ENCODE measurements at regions not wholly inside any gene's neighbourhood (a gene's known extent, or its start where the extent isn't known, plus 50 kb on each side); places are given as distances from the start of the nearest gene placed in this dataset.

GRCh38 chr13:107124730-107125129 is 556.8 kb upstream of the ARGLU1 start:
- H3K27ac ChIP-seq, result no peak overlapping the region
- WGBS (ENCODE audit: low lambda C conversion rate, missing lambda C conversion rate), result 46% methylated on average over 5 of the region's 5 CpGs

GRCh38 chr13:107124129-107124718 is 556.3 kb upstream of the ARGLU1 start:
- no peaks in the 10 kb centered on the region for H3K36me3 ChIP-seq (replicated peaks; ENCODE audit: insufficient read depth, low read depth)

More at GRCh38 chr13:107124730-107125129, 556.8 kb upstream of the ARGLU1 start:
- Histone ChIP-seq H3K9me3 (ENCODE audit: low read depth) (no peaks in the 10 kb centered on the region), H3K79me2 (no peaks in the 10 kb centered on the region), H3K9me2 (replicated peaks; ENCODE audit: insufficient read depth) (no peaks in the 10 kb centered on the region), H3K4me1 (ENCODE audit: insufficient read depth) (peaks cover 18% of the 10 kb centered on the region), H3K4me2 (no peak overlapping the region), H4K20me1 (ENCODE audit: insufficient read depth, poor library complexity, severe bottlenecking) (no peaks in the 10 kb centered on the region), H3K27me3 (no peaks in the 10 kb centered on the region), H2AFZ (no peak overlapping the region), H3K36me3 (replicated peaks; ENCODE audit: insufficient read depth, low read depth) (no peaks in the 10 kb centered on the region), H3K4me3 (no peak overlapping the region)
- DNase-seq (ENCODE audit: low spot score), result no peak
- TF ChIP-seq EZH2phosphoT487 (IDR thresholded peaks at IDR 0.05; ENCODE audit: low read depth, severe bottlenecking, unreplicated experiment) (no peak), EZH2 (IDR thresholded peaks at IDR 0.05; ENCODE audit: borderline replicate concordance) (no peak), CTCF (IDR thresholded peaks at IDR 0.05; ENCODE audit: poor library complexity) (no peak)

GRCh38 chr13:107121793-107122192 is 553.9 kb upstream of the ARGLU1 start:
- no peak for TF ChIP-seq EZH2phosphoT487 (IDR thresholded peaks at IDR 0.05; ENCODE audit: low read depth, severe bottlenecking, unreplicated experiment)
- TF ChIP-seq CTCF (IDR thresholded peaks at IDR 0.05; ENCODE audit: poor library complexity), result no peak
- no peak for TF ChIP-seq EZH2 (IDR thresholded peaks at IDR 0.05; ENCODE audit: borderline replicate concordance)
- no peak for DNase-seq (ENCODE audit: low spot score)
- Histone ChIP-seq H3K27ac (peak overlapping the region; percentile 40), H3K9me3 (ENCODE audit: low read depth) (no peaks in the 10 kb centered on the region), H3K79me2 (no peaks in the 10 kb centered on the region), H3K36me3 (replicated peaks; ENCODE audit: insufficient read depth, low read depth) (no peaks in the 10 kb centered on the region), H3K4me3 (no peak overlapping the region), H2AFZ (no peak overlapping the region), H4K20me1 (ENCODE audit: insufficient read depth, poor library complexity, severe bottlenecking) (no peaks in the 10 kb centered on the region), H3K9me2 (replicated peaks; ENCODE audit: insufficient read depth) (no peaks in the 10 kb centered on the region), H3K4me1 (ENCODE audit: insufficient read depth) (peaks cover 18% of the 10 kb centered on the region), H3K4me2 (no peak overlapping the region), H3K27me3 (no peaks in the 10 kb centered on the region)
- WGBS (ENCODE audit: low lambda C conversion rate, missing lambda C conversion rate), result 23% methylated on average over 1 of the region's 1 CpG

More at GRCh38 chr13:107124129-107124718, 556.3 kb upstream of the ARGLU1 start:
- TF ChIP-seq EZH2 (IDR thresholded peaks at IDR 0.05; ENCODE audit: borderline replicate concordance) (no peak), EZH2phosphoT487 (IDR thresholded peaks at IDR 0.05; ENCODE audit: low read depth, severe bottlenecking, unreplicated experiment) (no peak), CTCF (IDR thresholded peaks at IDR 0.05; ENCODE audit: poor library complexity) (peak; percentile 74)
- H3K4me3 ChIP-seq, result no peak overlapping the region
- no peaks in the 10 kb centered on the region for H3K9me2 ChIP-seq (replicated peaks; ENCODE audit: insufficient read depth)
- H2AFZ ChIP-seq, result no peak overlapping the region
- H4K20me1 ChIP-seq (ENCODE audit: insufficient read depth, poor library complexity, severe bottlenecking), result no peaks in the 10 kb centered on the region
- H3K27me3 ChIP-seq, result no peaks in the 10 kb centered on the region
- no peaks in the 10 kb centered on the region for H3K79me2 ChIP-seq
- peak; percentile 38 for DNase-seq (ENCODE audit: low spot score)
- H3K27ac ChIP-seq, result no peak overlapping the region
- H3K9me3 ChIP-seq (ENCODE audit: low read depth), result no peaks in the 10 kb centered on the region
- no peak overlapping the region for H3K4me2 ChIP-seq
- H3K4me1 ChIP-seq (ENCODE audit: insufficient read depth), result peaks cover 18% of the 10 kb centered on the region
- WGBS (ENCODE audit: low lambda C conversion rate, missing lambda C conversion rate), result 6% methylated on average over 2 of the region's 2 CpGs

Measured in hepatocyte (in vitro differentiated cells).